Esophagus muscularis mucosa (tissue), 4 donors: ENCODE measurements at regions not wholly inside any gene's neighbourhood (a gene's known extent, or its start where the extent isn't known, plus 50 kb on each side); places are given as distances from the start of the nearest gene placed in this dataset.

Experiments
- DNase-seq: peaks from one replicate; pipeline ENCODE4 v3.0.0-alpha.2; 2017; ENCODE audit errors: extremely low spot score
- H3K27ac ChIP-seq, 4 donors: fragments of 200-600 bp; sonication (generic); replicated peaks in 1 of 4; 1 replicate in 3 of 4; 2 replicates in 1 of 4; pipeline ENCODE4 v1.5.1; 2016 to 2019; ENCODE audit warnings: mild to moderate bottlenecking in 1 of 4
- H3K27me3 ChIP-seq, 4 donors: fragments of 200-600 bp; sonication (generic); one replicate each; pipeline versions ENCODE4 v1.5.1 to v1.6.0; 2016 to 2019
- H3K36me3 ChIP-seq, 4 donors: fragments of 200-600 bp; sonication (generic); one replicate each; pipeline ENCODE4 v1.5.1; 2016 to 2019
- H3K4me1 ChIP-seq, 4 donors: fragments of 200-600 bp; sonication (generic); one replicate each; pipeline ENCODE4 v1.5.1; 2016 to 2019
- H3K4me3 ChIP-seq, 4 donors: fragments of 200-600 bp; sonication (generic); 1 replicate in 2 of 4; 2 replicates in 2 of 4; pipeline ENCODE4 v1.5.1; 2016 to 2019; ENCODE audit warnings: mild to moderate bottlenecking in 4 of 4, moderate library complexity in 1 of 4
- H3K9me3 ChIP-seq, 4 donors: fragments of 200-600 bp; sonication (generic); 1 replicate in 3 of 4; 2 replicates in 1 of 4; pipeline ENCODE4 v1.5.1; 2016 to 2019
- EP300 ChIP-seq: sonication (generic); formaldehyde crosslinking; IDR thresholded peaks from one replicate; pipeline ENCODE4 v1.6.1; 2017; ENCODE audit warnings: antibody characterized with exemption
- POLR2A ChIP-seq: fragments of 450-650 bp; IDR thresholded peaks from one replicate; pipeline ENCODE4 v1.6.1; 2017; ENCODE audit warnings: antibody characterized with exemption, moderate library complexity, mild to moderate bottlenecking, low read depth
- POLR2AphosphoS5 ChIP-seq, 2 donors: sonication (generic); formaldehyde crosslinking; IDR thresholded peaks; one replicate each; pipeline ENCODE4 v1.6.1; 2017; ENCODE audit warnings: antibody characterized with exemption in 2 of 2
- WGBS: methylation state at CpG from one replicate; pipeline ENCODE4 v1.1.5; 2018; 5-methylcytosine and 5-hydroxymethylcytosine counted together
- intact Hi-C: fragments of 100-400 bp; cut with DNase I; formaldehyde crosslinking; loops from one replicate; pipeline ENCODE4 v1.15.1; 2023
- TF ChIP-seq, protein P1 (sequence below), 3 experiments: fragments of 200-600 bp in 2 of 3; fragments of 450-650 bp in 1 of 3; sonication (generic) in 2 of 3; IDR thresholded peaks; one replicate each; pipeline ENCODE4 v1.5.1; 2017 to 2019; ENCODE audit warnings: antibody characterized with exemption in 3 of 3, mild to moderate bottlenecking in 2 of 3, moderate library complexity in 1 of 3

DNA sequence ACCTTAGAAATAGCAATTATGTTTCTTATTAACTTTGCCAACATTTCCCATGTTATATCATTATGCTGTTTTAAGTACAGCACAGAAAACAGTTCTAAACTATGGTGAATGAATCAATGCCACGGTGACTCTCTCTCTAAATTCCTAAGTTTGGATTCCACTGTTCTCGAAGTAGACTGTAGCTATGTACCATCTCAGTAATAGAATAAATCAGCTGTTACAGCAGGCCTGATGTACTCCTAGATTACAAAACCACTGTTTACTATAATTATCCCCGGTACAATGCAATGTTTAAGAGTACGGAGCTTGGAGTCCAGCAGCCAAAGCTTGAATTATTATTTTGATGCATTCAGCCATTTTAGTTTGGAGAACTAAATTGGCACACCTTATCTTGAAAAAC is 476.3 kb upstream of the SLITRK1 start:
- Histone ChIP-seq H3K4me1 (no peaks in the 10 kb centered on the region), H3K27ac (no peak overlapping the region), H3K4me3 (no peak overlapping the region), H3K36me3 (no peaks in the 10 kb centered on the region), H3K27me3 (no peaks in the 10 kb centered on the region), H3K9me3 (no peaks in the 10 kb centered on the region)
- intact Hi-C loops, result no loop called here
- DNase-seq, result no peak
- 92% methylated on average over 4 of the region's 4 CpGs for WGBS
- TF ChIP-seq POLR2A, result no peak
- TF ChIP-seq, protein P1, sequence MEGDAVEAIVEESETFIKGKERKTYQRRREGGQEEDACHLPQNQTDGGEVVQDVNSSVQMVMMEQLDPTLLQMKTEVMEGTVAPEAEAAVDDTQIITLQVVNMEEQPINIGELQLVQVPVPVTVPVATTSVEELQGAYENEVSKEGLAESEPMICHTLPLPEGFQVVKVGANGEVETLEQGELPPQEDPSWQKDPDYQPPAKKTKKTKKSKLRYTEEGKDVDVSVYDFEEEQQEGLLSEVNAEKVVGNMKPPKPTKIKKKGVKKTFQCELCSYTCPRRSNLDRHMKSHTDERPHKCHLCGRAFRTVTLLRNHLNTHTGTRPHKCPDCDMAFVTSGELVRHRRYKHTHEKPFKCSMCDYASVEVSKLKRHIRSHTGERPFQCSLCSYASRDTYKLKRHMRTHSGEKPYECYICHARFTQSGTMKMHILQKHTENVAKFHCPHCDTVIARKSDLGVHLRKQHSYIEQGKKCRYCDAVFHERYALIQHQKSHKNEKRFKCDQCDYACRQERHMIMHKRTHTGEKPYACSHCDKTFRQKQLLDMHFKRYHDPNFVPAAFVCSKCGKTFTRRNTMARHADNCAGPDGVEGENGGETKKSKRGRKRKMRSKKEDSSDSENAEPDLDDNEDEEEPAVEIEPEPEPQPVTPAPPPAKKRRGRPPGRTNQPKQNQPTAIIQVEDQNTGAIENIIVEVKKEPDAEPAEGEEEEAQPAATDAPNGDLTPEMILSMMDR (IDR thresholded peaks at IDR 0.05), result no peak

DNA sequence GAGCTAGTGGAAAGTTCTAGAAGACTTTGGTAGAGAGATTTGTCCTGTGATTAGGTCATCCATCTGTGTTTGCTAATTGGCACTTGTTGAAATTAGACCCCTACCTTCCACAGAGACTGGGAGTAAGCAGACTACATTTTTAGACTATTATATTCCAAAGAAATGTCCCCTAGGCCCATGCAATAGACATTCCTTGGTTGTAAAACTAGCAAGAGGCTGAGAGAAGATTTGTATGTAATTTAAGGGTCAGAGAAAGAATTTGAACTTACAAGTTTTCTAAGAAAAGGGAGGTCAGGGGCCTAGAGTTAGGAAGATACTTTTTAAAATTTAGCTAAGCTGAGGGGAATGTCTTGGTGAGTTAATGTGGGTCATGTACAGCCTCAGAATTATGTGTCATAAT is 470.7 kb upstream of the SLITRK1 start:
- intact Hi-C loops, result no loop called here
- no peaks in the 10 kb centered on the region for H3K27me3 ChIP-seq
- no peak overlapping the region for H3K27ac ChIP-seq
- H3K4me1 ChIP-seq, result no peaks in the 10 kb centered on the region
- no peak for DNase-seq
- no peak overlapping the region for H3K4me3 ChIP-seq
- TF ChIP-seq POLR2A, result no peak
- TF ChIP-seq, protein P1 (IDR thresholded peaks at IDR 0.05), result no peak
- no peak for TF ChIP-seq EP300
- no peak for TF ChIP-seq POLR2AphosphoS5 (IDR thresholded peaks at IDR 0.05)
- H3K9me3 ChIP-seq, result no peaks in the 10 kb centered on the region
- no peaks in the 10 kb centered on the region for H3K36me3 ChIP-seq

DNA sequence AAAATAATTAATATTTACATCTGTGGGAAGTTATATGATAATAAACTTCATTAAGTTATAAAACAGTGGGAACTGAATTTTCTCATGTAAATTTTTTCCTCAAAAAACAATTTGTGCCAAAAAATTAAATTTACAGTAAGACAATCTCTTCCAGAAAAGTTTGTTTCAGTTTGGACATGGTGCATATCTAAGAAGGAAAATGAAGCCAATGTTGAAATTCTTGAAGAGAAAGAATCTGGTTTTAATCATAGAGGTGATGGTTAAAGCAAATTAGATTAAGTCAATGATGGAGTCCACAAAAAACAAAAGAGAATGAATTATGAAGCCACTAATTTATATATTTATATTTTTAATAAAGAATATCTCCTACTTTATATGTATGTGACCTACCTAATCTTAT is 457.2 kb upstream of the SLITRK1 start:
- no peak overlapping the region for H3K27ac ChIP-seq
- H3K4me3 ChIP-seq, result no peak overlapping the region
- no peaks in the 10 kb centered on the region for H3K36me3 ChIP-seq
- no peak for DNase-seq
- H3K27me3 ChIP-seq, result no peaks in the 10 kb centered on the region
- H3K4me1 ChIP-seq, result no peaks in the 10 kb centered on the region
- no peak for TF ChIP-seq POLR2A
- no peak for TF ChIP-seq EP300
- TF ChIP-seq, protein P1 (IDR thresholded peaks at IDR 0.05), result no peak
- no peak for TF ChIP-seq POLR2AphosphoS5 (IDR thresholded peaks at IDR 0.05)
- intact Hi-C loops, result no loop called here
- H3K9me3 ChIP-seq, result no peaks in the 10 kb centered on the region

DNA sequence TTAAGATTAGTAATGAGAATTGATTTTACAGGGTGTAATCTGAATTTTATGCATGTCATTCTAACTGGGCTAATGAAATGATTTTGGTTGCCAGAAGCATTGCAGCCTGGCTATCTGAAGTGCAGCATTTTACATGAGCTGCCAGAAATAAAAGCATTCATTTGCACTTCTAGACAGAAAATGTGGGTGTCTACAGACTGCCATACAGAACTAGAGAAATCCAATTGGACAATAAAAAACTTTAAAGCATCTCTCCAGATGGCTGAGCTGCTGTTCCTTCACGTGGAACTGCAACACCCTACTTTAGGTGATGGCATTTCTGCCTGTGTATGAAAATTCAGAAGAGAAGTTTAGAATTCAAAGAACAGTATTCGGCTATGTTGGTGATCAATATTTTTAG is 450.1 kb upstream of the SLITRK1 start:
- no peaks in the 10 kb centered on the region for H3K27me3 ChIP-seq
- intact Hi-C loops, result no loop called here
- H3K27ac ChIP-seq, result no peak overlapping the region
- no peak for TF ChIP-seq POLR2AphosphoS5 (IDR thresholded peaks at IDR 0.05)
- TF ChIP-seq POLR2A, result no peak
- TF ChIP-seq, protein P1 (IDR thresholded peaks at IDR 0.05), result no peak
- TF ChIP-seq EP300, result no peak
- H3K9me3 ChIP-seq, result no peaks in the 10 kb centered on the region
- H3K4me1 ChIP-seq, result no peaks in the 10 kb centered on the region
- H3K36me3 ChIP-seq, result no peaks in the 10 kb centered on the region
- no peak overlapping the region for H3K4me3 ChIP-seq
- 74% methylated on average over 2 of the region's 2 CpGs for WGBS
- no peak for DNase-seq

DNA sequence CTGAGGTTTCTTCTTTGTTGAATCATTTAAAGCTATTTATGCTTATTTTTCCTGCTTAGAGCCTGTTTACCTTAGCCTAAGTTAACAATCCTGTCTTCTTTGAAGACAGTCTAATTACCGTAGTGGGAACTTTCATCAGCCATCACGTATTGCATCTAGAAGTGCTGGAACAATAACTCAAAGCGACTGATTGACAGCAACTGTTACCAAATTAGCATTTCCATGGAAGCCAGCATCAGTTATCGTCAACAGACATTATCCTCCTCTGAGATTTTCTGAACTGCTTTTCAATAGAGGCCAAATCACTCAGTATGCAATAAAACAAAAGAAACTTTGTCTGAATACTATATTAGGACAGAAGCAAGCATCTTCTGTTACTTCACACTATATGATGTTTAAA is 433.3 kb upstream of the SLITRK1 start:
- intact Hi-C loops, result no loop called here
- H3K9me3 ChIP-seq, result no peaks in the 10 kb centered on the region
- no peaks in the 10 kb centered on the region for H3K27me3 ChIP-seq
- no peak for DNase-seq
- TF ChIP-seq POLR2A (no peak), EP300 (no peak), POLR2AphosphoS5 (IDR thresholded peaks at IDR 0.05) (no peak)
- TF ChIP-seq, protein P1 (IDR thresholded peaks at IDR 0.05), result no peak
- H3K4me3 ChIP-seq, result no peak overlapping the region
- WGBS, result 39% methylated on average over 4 of the region's 4 CpGs
- no peaks in the 10 kb centered on the region for H3K36me3 ChIP-seq
- H3K4me1 ChIP-seq, result no peaks in the 10 kb centered on the region
- no peak overlapping the region for H3K27ac ChIP-seq
